ENCODE measurements at regions not wholly inside any gene's neighbourhood (a gene's known extent, or its start where the extent isn't known, plus 50 kb on each side); places are given as distances from the start of the nearest gene placed in this dataset. TPM values are rescaled to one million over a fixed set of nuclear protein-coding genes. Genes with fewer than 3 reads are reported as not detected.

DNA sequence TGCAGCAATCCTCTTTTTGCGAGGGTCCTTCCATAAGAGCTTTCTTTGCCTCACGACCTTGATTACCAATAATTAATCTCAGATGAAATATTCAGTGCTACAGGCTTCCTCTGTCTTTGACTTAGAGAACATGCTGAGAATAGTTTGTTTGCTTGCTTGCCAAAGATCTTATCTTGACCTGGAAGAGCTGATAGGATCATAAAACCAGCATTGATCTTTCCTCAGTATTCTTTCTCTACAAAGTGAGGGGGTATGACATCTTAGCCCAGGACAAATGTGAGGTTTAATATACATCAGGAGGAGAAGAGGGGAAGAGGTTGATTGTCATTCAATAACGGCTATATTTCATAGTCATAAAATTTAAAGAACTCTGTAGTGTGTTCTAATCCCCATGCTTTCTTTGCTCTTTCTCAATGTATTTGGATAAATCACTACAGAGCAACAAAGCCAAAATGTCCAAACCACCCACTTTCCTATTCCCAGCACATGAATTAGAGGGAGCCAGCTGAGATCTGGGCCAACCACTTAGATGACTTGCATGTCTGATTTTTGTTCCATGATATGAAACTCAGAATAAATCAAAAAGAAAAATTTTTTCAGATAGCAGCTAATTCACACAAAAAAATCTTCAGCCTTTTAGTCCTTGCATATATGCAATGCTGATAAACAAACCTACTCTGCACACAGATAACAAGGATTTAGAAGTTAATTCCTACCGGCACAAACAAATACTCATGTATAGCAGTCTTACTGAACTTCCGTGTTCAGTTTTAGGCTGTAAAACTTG, 50.5 kb upstream of the IPO9 start:
- no TSS peak for BruUV-seq (replicated peaks)

More for the DNA sequence above, 50.5 kb upstream of the IPO9 start:
- Histone ChIP-seq H3K27me3 (ENCODE audit: insufficient read depth, low read length) (no peaks in the 10 kb centered on the region), H3K9ac (ENCODE audit: low read length) (no peak overlapping the region), H3K36me3 (ENCODE audit: control insufficient read depth in 1 of 2, insufficient read depth in 2 of 2, low read length in 2 of 2) (peaks cover 11 to 13% of the 10 kb centered on the region in 2 experiments; a peak in 3 of 4 replicates), H3K27ac (ENCODE audit: low read depth, low read length) (no peak overlapping the region), H3K9me2 (ENCODE audit: insufficient read depth) (no peaks in the 10 kb centered on the region), H3K9me3 (ENCODE audit: control insufficient read depth in 1 of 2, insufficient read depth in 1 of 2, low read depth in 1 of 2, low read length in 2 of 2) (no peaks in the 10 kb centered on the region), H3K4me2 (ENCODE audit: low read length) (no peak overlapping the region), H4K20me1 (ENCODE audit: insufficient read depth) (no peaks in the 10 kb centered on the region), H2AFZ (ENCODE audit: low read depth, low read length, poor library complexity, severe bottlenecking) (no peak overlapping the region), H3K4me3 (replicated peaks in 1 of 2; ENCODE audit: low read depth in 1 of 2, low read length in 2 of 2) (no peak overlapping the region), H3K4me1 (ENCODE audit: control insufficient read depth in 1 of 2, insufficient read depth in 2 of 2, low read length in 2 of 2) (no peaks in the 10 kb centered on the region; a peak in 1 of 4 replicates), H3K79me2 (ENCODE audit: insufficient read depth, low read length) (no peaks in the 10 kb centered on the region)
- DNase-seq (ENCODE audit: low read depth, low spot score) (no peak), ATAC-seq (no peak)
- ChIA-PET RAD21 (ENCODE audit: low non-redundant PET in 1 of 2, low total read pairs in 2 of 2, uncharacterized antibody in 2 of 2, unreplicated experiment in 2 of 2) (no interaction called here), POLR2A (no interaction called here), CTCF (interaction anchor here (1.9 kb wide), 1 partner anchor 14 kb away, joined by 5 read pairs; no protein-coding TSS in a partner anchor)
- intact Hi-C loops (cut with micrococcal nuclease): no loop called here
- TF ChIP-seq CBX3 (IDR thresholded peaks at IDR 0.05; ENCODE audit: low read depth): no peak
- TF ChIP-seq CEBPB (IDR thresholded peaks at IDR 0.05; ENCODE audit: low read depth): no peak
- TF ChIP-seq RAD21 (IDR thresholded peaks at IDR 0.05; ENCODE audit: low read depth): no peak
- no peak for TF ChIP-seq ZFX (IDR thresholded peaks at IDR 0.05)
- no peak for TF ChIP-seq EZH2phosphoT487 (IDR thresholded peaks at IDR 0.05; ENCODE audit: borderline replicate concordance)

Small RNA genes in the stretch of these regions (microRNA-seq; reads per million reads assigned to microRNA genes)
- gene MIR5191 (ENCODE audit: borderline number of aligned reads): not detected
